Activated naive CD8-positive, alpha-beta T cell treated with anti-CD3 and anti-CD28 coated beads, Interleukin-2, amount 50 U/mL, for 24 hours (primary cell): ENCODE measurements at regions not wholly inside any gene's neighbourhood (a gene's known extent, or its start where the extent isn't known, plus 50 kb on each side); places are given as distances from the start of the nearest gene placed in this dataset.
"Not testable (repeated sequence)": the region's sequence is repeated elsewhere in the genome, so short reads cannot be mapped to it uniquely, and the experiment has no call there.

Source experiments
- ATAC-seq: fragments of 150-1000 bp; cut with Tn5 transposase; one replicate; pipeline ENCODE4 v1.10.0; 2021
- DNase-seq: peaks from one replicate; pipeline ENCODE4 v3.0.0; 2021
- H3K27ac Mint-ChIP-seq: one replicate; pipeline ENCODE4 v1.8.0; 2021; ENCODE audit warnings: mild to moderate bottlenecking, mixed read lengths
- H3K27me3 Mint-ChIP-seq: one replicate; pipeline ENCODE4 v1.8.0; 2021; ENCODE audit warnings: mixed read lengths
- H3K36me3 Mint-ChIP-seq: one replicate; pipeline ENCODE4 v1.8.0; 2021; ENCODE audit warnings: low read depth, mixed read lengths
- H3K4me1 Mint-ChIP-seq: one replicate; pipeline ENCODE4 v1.8.0; 2021; ENCODE audit warnings: mixed read lengths
- H3K4me3 Mint-ChIP-seq: one replicate; pipeline ENCODE4 v1.8.0; 2021; ENCODE audit warnings: mild to moderate bottlenecking, moderate library complexity, mixed read lengths
- H3K9me3 Mint-ChIP-seq: one replicate; pipeline ENCODE4 v1.8.0; 2021; ENCODE audit warnings: mixed read lengths

DNA sequence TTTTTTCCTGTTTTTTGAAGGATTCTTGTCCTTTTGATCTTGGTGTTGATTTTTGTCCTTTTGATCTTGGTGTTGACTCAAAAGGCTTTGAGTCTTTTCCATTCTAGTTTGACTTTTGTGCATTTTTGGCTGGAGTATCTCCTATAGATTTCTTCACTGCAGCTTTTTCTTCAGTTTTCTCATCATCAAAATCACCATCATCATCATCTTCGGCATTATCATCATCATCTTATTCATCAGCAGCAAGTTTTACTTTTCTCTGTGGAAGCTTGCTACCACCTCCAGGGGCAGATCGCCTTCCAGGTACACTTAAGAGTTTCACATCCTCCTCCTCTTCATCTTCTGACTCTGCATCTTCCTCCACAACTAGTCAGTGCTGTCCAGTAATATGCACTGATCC lies 56.5 kb upstream of the MCHR2 start:
- Mint-ChIP-seq H3K36me3 (no peaks in the 10 kb centered on the region), H3K27ac (no peak overlapping the region), H3K4me1 (no peaks in the 10 kb centered on the region), H3K4me3 (no peak overlapping the region), H3K9me3 (peaks cover 4% of the 10 kb centered on the region), H3K27me3 (no peaks in the 10 kb centered on the region)
- no peak for ATAC-seq
- no peak for DNase-seq

- not testable (repeated sequence) for H3K27ac Mint-ChIP-seq, ATAC-seq, H3K4me3 Mint-ChIP-seq, H3K4me1 Mint-ChIP-seq, H3K27me3 Mint-ChIP-seq, DNase-seq, H3K9me3 Mint-ChIP-seq, H3K36me3 Mint-ChIP-seq
Observed at GRCh38 chr6:100043961-100044360, 49.9 kb upstream of the MCHR2 start.
